ENCODE measurements at regions not wholly inside any gene's neighbourhood (a gene's known extent, or its start where the extent isn't known, plus 50 kb on each side); places are given as distances from the start of the nearest gene placed in this dataset.
"Not testable (repeated sequence)": the region's sequence is repeated elsewhere in the genome, so short reads cannot be mapped to it uniquely, and the experiment has no call there.

GRCh38 chr3:78108269-78108961 is 1068.5 kb downstream of the ROBO2 start:
- TF ChIP-seq CTCF, POLR2A, POLR2AphosphoS5, EP300 (IDR thresholded peaks at IDR 0.05): not testable (repeated sequence)

Data from upper lobe of left lung (tissue), 4 donors.